SW480 (cell line): ENCODE measurements at regions not wholly inside any gene's neighbourhood (a gene's known extent, or its start where the extent isn't known, plus 50 kb on each side); places are given as distances from the start of the nearest gene placed in this dataset.

ENCODE experiments used
- DNase-seq: peaks from one replicate; pipeline ENCODE4 v3.0.0-alpha.2; 2016; ENCODE audit warnings: low spot score

DNA sequence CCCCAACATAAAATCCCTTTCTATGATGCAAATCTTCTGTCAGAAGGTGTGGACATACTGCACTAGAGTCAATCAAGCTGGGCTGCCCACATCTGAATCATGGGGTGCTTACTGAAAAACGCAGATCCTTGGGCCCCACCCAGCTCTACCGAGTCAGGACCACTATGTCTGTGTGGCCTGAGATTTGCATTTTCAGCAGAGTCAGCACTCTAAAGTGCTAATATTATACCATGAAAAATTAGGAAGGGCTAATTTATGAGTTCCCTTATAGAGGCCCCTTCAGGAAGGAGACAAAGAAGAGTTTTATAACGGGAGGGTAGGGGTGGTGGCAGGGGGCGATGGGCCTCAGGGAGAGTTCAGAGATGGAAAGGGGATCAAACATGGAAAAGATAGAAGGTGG lies 163.3 kb upstream of the NABP1 start:
- no peak for DNase-seq

DNA sequence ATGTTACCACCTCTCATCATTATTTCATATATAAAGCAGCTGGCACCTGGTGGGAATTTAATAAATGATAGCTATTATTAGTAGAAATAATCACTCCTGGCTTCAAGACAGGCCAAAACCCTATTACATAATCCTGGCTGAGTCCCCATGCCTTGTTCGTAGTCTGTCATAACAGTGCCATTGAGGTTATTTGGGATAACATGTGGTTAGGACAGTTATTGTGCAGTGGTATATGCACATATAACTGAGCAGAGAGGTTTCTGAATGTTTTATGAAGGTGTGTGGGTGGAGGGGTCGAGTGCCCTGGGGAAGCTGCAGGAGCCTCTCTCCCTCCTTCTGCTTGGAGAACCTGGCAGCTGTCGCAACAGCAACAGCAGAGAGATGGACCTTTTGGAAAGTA lies 162.4 kb upstream of the NABP1 start:
- no peak for DNase-seq

DNA sequence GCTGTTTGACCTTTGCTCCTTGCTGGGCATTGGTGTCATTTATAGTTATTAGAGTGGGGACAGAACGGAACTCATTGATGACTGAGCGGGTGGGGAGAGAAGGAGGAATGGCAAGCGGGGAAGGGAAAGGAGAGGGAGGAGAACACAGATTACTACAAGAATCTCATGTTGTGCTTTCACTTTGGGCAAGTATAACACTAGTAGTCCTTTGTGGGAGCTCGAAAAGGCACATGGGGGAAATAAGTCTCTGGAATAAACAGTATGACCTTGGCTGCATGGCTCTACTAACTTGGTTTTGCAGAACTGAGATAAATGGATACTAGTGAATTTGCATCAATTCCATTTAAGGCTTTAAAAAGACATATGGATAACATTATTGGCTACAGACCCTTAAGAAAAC lies 161.7 kb upstream of the NABP1 start:
- no peak for DNase-seq

DNA sequence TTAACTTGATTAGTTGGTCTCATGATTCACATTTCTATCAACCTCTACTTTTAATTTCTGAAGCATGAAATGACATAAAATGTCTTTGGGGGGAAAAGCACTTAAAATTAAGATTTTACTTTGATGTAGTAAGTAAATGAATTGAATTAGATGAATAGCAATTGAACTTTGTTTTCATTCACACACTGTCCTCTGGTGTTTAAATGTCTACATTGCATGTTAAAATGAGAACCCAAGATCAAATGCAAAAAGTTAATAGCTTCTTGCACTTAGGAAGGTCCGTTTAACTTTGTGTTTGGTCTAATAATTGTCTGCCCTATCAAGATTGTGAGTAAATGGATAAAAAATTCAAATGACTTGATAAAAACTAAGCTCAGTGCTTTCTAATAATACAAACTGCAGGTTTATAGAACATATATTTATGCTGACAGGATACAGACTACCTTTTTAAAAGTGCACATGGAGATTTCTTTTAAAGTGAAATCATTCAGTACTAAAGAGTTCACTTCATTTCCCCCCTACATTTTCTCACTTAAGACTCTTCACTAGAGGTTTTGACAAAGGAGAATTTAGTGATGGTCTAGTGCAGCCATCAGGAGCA lies 156.2 kb upstream of the NABP1 start:
- DNase-seq: peak; percentile 21

DNA sequence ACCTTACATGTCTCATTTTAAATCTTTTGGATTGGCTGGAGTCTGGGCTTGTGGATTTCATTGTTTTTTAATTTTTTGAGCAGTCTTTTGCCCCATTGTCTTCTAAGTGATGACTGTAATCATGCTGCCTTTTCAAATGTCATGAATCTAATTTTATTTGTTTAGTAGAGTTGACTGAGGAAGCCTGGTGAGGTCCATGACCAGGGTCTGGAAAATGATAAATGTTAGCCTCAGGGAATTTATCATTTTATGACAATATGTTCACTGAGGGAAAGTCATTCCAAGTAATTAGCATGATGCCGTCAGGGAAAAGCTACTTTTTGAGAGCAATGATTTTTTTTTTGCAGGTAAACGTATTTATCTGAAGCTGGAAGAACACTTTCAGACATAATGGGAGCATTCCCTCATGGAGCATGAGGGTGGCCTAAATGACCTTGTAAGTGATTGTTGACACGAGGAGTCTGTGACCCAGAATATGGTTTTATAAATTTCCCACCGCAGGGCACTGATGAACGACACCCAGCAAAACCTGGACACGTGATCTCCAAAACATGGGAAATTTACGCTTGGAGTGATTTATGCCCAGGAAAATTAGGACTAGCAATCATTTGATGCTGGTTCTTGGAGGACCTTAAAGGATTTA lies 155.3 kb upstream of the NABP1 start:
- no peak for DNase-seq

DNA sequence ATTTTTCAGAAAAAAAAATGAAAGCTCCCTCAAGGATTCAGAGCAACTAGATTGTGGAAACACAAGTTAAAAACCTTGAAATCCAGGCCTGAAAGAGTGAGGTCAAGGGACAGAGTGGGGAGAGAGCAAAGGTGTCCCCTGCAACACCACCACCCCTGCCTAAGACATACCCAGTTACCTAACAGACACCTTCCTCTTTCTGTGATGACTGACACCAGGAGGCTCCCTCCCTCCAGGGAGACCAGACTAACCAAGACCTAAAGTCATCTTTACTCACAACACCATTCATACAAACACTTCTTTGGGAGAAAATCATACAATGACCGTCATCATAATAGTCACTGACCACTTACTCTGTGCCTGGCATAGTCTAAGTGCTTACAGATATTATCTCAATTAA lies 151.8 kb upstream of the NABP1 start:
- no peak for DNase-seq

DNA sequence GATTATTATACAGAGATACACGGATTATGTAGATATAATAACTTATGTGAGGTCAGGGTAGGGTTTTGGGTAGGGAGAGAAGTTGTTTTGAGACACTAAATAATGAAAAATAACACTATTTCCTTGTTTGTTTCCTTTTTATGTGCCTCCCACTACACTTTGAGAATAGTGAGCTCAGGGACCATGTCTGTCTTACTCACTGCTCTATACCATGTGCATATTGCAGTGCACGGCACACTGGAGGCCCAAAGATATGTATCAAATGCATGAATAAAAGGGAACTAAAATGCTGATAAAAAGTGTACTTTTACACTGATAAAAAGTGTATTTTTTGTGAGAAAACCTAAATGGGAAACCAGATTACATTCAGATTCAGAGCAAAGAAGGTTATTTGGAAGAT lies 151.4 kb upstream of the NABP1 start:
- no peak for DNase-seq

DNA sequence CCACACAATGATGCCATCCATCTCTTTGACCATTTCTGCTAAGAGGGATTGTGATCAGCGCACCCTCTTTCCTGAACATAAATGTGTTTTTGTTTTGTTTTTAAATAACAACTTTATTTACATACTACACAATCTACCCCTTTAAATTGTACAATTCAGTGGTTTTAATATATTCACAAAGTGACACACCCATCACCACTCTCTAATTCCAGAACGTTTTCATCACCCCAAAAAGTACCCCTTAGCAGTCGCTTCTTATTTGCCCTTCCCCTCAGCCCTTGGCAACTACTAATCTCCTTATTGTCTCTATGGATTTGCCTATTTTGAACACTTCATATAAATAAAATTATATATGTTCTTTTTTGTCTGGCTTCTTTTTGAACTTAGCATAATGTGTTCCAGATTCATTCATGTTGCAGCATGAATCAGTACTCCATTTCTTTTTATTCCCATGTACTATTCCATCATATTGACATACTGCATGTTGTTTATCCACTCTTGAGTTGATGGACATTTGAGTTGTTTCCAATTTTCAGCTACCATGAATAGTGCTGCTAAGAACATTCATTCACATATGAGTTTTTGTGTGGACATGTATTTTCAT lies 150.9 kb upstream of the NABP1 start:
- no peak for DNase-seq

DNA sequence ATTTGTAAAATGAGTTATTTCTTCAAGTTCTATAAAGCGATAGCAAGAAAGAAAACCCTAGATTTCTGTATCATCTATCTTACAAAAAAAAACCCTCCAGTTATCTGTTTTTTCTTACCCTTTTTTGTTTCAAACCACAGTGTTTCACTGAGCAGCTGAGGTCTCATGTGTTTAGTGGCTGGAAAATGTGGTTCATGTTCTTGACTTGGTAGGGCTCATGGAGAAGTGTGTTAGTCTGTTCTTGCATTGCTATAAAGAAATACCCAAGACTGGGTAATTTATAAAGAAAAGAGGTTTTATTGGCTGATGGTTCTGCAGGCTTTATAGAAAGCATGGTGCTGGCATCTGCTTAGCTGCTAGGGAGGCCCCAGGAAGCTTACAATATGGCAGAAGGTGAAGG lies 147.3 kb upstream of the NABP1 start:
- no peak for DNase-seq

DNA sequence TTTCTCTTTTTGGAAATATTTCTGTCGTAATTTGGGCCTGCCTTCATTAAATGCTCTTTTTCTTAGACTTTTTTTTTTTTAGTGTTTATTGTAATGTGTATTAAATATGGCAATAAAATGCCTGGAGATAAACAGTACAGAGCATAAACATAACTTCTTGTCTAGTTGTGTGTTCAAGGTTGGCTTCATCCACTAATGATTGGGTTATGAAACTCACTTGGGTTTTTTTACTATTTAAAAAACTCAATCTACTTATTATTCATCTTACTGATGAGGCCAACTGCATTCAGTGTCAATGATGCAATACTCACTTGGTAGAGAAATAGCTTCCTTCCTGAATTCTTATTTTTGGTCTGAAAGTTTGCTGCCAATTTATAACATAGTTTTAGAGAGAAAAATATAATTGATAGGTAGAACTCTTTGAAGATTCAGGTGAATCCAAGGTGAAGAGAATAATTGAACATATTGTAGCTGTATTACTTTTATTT lies 144.2 kb upstream of the NABP1 start:
- DNase-seq: no peak

DNA sequence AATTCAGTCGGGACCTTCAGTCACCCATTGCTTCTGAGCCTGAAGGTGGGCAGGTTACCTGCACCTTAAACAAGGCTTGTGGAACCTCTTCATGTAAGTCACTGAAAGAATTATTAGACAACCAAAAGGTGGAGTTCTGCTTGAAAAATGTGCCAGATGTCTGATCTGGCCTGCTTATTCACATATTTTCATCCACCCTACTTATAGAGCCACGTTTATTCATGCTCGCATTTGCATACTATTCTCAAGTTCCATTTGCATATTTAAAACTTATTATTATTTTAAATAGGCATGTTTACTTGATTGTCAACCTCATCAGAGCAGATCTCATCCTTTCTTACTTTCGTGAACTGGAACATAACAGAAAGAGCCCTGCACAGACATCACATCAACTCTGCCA lies 140.0 kb upstream of the NABP1 start:
- DNase-seq: no peak

DNA sequence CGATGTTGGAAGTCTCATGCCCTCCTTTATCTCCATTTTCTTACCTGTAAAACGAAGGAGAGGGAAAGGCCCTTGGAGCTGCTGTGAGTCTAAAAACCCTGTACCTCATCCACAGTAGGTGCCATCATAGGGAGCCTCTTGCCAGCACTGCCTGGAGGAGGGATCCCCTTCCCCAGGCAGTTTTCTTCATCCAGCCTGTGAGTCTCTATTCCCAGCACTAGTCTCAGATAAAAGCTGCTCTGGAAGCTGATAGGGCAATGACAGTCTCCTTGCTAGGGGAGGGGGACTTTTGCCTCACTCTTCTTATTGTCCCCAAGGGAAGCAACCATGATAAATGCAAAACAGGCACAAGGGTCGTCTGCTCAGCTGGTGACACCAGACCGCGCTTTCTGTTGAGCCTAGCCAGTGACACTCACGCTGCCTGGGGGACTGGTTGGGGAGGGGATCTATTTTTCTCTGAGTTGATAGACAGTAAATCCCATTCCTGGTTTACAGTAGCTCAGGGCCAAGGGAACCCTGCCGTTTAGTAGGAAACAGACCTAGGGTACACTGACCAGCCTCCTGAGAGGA lies 139.5 kb upstream of the NABP1 start:
- DNase-seq: no peak

DNA sequence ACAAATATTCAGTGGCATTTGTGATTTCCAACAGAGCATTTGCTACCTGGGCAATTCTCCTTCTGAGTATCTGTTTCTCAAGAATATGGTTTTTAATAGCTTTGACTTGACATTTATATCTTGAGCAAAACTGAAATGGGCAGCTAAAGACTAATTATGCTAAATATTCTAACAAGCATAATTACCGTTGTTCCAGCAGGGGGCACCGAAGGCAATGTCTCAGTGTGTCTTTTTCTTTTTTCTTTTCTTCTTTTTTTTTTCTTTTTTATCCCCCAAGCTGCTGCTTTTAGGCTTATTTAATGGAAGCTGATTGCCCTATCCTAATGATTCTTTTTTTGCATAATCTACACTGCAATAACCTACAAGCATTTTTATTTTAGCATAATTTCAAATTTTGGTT lies 138.9 kb upstream of the NABP1 start:
- DNase-seq: no peak

DNA sequence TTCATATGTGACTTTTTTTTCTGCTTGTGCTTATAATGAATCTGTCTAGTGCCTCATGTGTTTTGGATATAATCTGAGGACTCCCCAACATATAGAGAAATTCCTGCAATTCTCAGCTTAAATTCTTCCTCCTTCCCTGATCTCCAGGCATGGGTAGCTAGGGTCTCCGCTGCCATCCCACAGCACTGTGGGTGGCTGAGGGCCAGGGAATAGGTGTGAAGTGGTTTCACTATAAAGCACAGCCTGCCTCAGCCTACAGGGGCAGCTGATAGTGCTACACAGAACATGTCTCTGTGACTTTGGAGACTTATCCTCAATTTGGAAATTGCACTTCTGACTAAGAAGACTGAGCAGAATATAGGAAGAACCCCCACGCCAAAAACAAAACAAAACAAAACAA lies 137.3 kb upstream of the NABP1 start:
- no peak for DNase-seq

DNA sequence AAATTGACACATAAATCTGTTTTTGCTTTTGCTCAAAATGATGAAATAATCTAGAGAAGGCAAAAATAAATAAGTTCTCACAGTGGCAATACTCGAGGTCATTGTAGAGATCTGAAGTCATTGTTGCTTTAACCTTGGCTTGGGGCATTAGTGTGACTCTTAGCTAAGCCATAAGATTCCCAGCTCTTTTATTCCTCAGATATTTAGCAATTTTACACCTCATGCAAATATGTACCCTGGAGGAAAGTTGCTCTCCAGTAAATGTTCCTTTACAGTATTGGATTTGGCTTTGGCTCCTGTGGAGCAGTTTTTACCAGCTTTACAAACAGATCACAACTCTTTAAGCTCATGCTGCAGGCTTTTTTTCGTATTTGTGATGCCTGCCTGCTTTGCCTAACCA lies 134.2 kb upstream of the NABP1 start:
- DNase-seq: no peak

DNA sequence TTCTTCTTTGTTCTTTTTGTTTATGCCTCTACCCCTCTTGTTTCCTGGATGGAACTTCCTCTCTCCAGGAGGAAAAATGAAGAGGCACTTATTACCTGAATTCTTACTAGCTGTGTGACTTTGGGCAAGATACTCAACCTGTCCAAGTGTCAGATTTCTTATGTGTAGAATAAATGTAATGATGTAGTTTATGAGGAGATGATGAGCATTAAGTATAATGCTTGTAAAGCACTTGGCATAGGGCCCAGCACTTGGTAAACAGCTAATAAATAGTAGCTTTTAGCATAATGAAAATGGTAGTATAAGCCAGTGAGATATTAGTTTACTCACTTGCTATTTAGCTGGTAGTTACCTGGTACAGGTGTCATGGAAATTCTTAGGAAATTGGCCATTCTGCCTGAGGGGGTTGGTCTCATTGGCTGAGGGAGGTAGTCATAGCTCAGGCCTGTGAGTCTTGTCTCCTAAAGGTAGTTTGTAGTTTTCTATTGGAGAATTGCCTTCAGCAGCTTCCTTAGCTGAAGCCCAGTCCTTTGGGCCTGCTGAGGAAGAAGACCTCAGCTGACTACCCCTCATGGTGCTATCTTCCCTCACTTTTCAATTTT lies 133.4 kb upstream of the NABP1 start:
- DNase-seq: no peak

DNA sequence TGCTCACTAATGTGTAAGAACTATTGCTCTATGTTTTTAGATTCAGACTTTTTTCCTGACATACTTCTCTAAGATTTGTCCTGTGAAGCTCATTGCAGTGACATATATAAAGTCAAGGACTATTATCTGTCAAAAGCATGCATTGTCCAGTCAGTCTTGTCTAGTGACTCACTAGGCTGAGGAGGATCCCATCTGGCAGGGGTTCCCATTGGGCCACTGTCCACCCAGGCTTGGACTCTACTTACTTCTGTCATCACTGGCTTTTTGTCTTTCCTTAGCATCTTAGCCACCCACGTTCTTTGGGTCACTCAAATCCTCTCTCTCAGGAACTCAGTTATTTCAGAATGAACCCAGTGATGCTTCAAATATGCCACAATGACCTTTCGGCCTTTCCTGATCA lies 132.6 kb upstream of the NABP1 start:
- no peak for DNase-seq

DNA sequence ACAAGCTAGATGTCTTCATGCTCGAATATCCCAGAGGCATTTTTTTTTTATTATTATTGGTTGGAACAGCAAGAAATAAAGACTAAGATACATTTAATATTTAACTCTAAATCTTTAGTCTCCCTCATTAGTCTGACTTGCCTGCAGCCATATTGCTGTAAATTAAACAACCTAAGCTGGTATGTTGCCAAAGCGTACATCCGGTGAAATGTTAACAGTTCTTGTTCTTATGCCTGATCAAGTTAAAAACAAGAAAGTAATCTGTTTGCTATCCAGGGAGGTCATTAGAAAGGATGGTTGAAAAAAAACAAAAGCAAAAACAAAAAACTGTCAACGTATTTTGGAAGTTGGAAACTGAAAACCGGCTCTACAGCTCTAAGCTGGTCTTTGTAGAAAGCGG lies 125.9 kb upstream of the NABP1 start:
- DNase-seq: no peak

DNA sequence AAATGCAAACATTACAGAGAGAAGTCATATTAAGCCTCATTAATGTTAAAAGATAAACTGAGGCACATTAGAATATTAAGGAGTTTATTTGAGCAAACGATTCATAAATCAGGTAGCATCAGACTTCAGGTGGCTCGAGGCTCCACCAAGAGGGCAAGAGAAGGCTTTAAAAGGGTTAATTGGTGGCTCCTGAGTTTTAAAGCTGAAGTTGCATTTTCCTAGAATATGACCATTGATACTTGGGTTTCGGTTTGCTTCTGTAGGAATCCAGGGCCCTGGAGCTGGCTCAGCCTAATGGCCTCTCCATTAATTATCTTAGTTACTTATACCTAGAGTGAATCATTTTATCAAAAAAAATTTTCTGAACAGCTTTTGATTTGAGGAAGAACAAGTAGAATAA lies 123.7 kb upstream of the NABP1 start:
- no peak for DNase-seq

DNA sequence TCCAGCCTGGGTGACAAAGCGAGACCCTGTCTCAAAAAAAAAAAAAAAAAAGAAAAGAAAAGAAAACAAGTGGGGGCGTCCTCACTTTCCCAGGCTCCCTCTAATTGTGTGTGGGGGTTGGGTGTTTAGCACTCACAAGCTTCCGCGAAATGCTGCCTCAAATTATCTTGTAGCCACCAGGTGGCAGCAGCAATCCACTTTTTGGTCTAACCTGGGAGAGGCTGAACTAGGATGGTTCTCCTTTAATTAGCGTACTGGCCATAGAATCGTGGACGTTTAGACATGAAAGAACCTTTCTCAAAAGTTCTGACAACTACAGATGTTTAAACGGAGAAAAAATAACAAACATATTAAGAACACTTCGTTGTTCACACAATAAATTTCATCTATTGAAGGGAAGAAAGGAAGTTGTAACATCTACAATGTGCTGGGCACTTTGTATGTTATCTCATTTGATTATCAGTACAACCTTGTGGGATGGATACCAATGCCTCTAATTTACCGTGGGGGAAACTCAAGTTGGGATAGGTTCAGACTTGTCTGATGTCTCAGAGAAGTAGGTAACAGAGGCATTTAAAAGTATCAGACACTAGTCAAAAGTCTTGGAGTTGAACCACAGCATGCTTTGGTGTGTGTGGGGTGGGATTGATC lies 122.7 kb upstream of the NABP1 start:
- DNase-seq: peak; percentile 71

DNA sequence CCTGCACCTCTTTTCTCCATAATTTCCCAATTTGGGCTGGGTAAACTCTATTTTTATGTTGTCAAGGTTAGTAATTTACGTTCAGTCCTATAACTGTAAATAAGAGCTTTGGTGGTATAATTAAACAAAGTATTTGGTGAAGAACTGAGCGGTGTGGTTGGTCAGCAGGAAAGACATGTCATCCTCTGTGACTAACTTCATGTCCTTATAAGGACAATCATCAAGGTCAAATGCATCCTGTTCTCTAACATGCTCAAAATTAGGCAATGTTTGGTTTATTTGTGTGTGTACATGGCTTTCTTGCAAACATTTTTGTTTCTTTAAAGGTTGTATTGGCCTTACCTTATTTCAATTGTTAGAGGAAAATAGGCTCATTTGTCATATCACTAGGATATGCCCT lies 121.5 kb upstream of the NABP1 start:
- no peak for DNase-seq

DNA sequence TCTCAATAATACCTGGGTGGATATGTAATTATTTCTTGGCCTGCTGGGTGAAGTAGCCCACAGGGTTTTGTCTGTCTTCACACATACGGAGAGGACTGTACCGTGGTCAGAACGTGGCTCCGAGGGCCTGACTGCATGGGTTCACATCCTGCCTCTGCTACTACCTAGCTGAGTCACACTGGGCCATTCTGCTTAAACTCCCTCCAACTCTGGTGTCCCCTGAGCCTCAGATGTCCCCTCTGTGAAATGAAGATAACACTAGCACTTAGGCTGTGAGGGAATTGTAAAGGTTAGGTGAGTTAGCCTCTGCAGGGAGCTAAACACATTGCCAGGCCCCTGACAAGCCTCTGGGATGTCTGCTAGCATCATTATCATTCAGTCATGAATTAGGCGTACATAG lies 120.1 kb upstream of the NABP1 start:
- DNase-seq: no peak

DNA sequence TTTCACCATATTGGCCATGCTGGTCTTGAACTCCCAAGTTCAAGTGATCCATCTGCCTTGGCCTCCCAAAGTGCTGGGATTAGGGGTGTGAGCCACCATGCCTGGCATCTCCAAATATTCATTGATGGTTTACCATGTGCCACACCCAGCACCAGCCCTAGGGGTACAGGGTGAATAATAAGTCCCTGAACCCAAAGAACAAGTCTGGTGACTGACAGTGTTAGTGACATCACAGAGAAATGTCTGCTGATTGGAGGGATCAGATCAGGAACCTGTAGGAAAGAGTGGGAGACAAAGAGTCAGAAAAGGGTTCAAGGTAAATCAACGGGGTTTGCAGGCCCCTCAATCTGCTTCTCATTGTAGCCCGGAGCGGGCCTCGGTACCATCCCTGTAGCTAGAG lies 118.4 kb upstream of the NABP1 start:
- no peak for DNase-seq
